HG02840 (cell line): ENCODE measurements at regions not wholly inside any gene's neighbourhood (a gene's known extent, or its start where the extent isn't known, plus 50 kb on each side); places are given as distances from the start of the nearest gene placed in this dataset.
"Not testable (repeated sequence)": the region's sequence is repeated elsewhere in the genome, so short reads cannot be mapped to it uniquely, and the experiment has no call there.

Experiments
- ATAC-seq: cut with Tn5 transposase; IDR thresholded peaks from one replicate; pipeline ENCODE4 v1.9.1; 2021; ENCODE audit warnings: mild to moderate bottlenecking, moderate library complexity, moderate number of reproducible peaks; ENCODE audit not compliant: unreplicated experiment, low FRiP score

- ATAC-seq: no peak
These were observed 640.4 kb upstream of the ROBO1 start for GRCh38 chr3:80408030-80408721.

GRCh38 chr3:80405618-80406017, 637.8 kb upstream of the ROBO1 start:
- no peak for ATAC-seq

- no peak for ATAC-seq
These were observed 627.2 kb upstream of the ROBO1 start for GRCh38 chr3:80395023-80395422.

GRCh38 chr3:80391573-80391972, 623.8 kb upstream of the ROBO1 start:
- ATAC-seq: no peak

- ATAC-seq: no peak
These were observed 617.0 kb upstream of the ROBO1 start for GRCh38 chr3:80384811-80385210.

- no peak for ATAC-seq
These were observed 606.6 kb upstream of the ROBO1 start for GRCh38 chr3:80374423-80374822.

GRCh38 chr3:80368616-80369015, 600.8 kb upstream of the ROBO1 start:
- ATAC-seq: no peak

GRCh38 chr3:80366808-80367548, 599.2 kb upstream of the ROBO1 start:
- no peak for ATAC-seq

- ATAC-seq: no peak
These were observed 590.0 kb upstream of the ROBO1 start for GRCh38 chr3:80357761-80358160.

- ATAC-seq: no peak
These were observed 587.3 kb upstream of the ROBO1 start for GRCh38 chr3:80355144-80355543.

- no peak for ATAC-seq
These were observed 583.4 kb upstream of the ROBO1 start for GRCh38 chr3:80351201-80351600.

GRCh38 chr3:80350771-80351170, 583.0 kb upstream of the ROBO1 start:
- no peak for ATAC-seq

GRCh38 chr3:80338366-80338765, 570.6 kb upstream of the ROBO1 start:
- no peak for ATAC-seq

- no peak for ATAC-seq
These were observed 566.7 kb upstream of the ROBO1 start for GRCh38 chr3:80334534-80334933.

GRCh38 chr3:80331494-80332170, 563.8 kb upstream of the ROBO1 start:
- no peak for ATAC-seq

- ATAC-seq: not testable (repeated sequence)
These were observed 546.7 kb upstream of the ROBO1 start for GRCh38 chr3:80314541-80314940.

GRCh38 chr3:80308637-80309036, 540.8 kb upstream of the ROBO1 start:
- no peak for ATAC-seq

GRCh38 chr3:80307844-80308243, 540.0 kb upstream of the ROBO1 start:
- no peak for ATAC-seq

GRCh38 chr3:80297720-80298119, 529.9 kb upstream of the ROBO1 start:
- ATAC-seq: no peak

GRCh38 chr3:80285388-80285787, 517.6 kb upstream of the ROBO1 start:
- ATAC-seq: no peak

- no peak for ATAC-seq
These were observed 516.0 kb upstream of the ROBO1 start for GRCh38 chr3:80283783-80284182.

- no peak for ATAC-seq
These were observed 510.3 kb upstream of the ROBO1 start for GRCh38 chr3:80278056-80278455.
